Uterus (tissue), 2 donors: ENCODE measurements at regions not wholly inside any gene's neighbourhood (a gene's known extent, or its start where the extent isn't known, plus 50 kb on each side); places are given as distances from the start of the nearest gene placed in this dataset.

Experiments
- CTCF ChIP-seq, 4 experiments: fragments of 200-600 bp in 2 of 4; fragments of 450-650 bp in 2 of 4; sonication (generic) in 2 of 4; IDR thresholded peaks; one replicate each; pipeline ENCODE4 v1.5.1; 2016 to 2019; ENCODE audit warnings: antibody characterized with exemption in 4 of 4, mild to moderate bottlenecking in 2 of 4, moderate library complexity in 1 of 4
- POLR2A ChIP-seq, 2 donors: fragments of 450-650 bp; IDR thresholded peaks; one replicate each; pipeline ENCODE4 v1.6.1; 2016; ENCODE audit warnings: antibody characterized with exemption in 2 of 2, mild to moderate bottlenecking in 1 of 2, moderate library complexity in 1 of 2

- TF ChIP-seq CTCF (IDR thresholded peaks at IDR 0.05) (no peak), POLR2A (IDR thresholded peaks at IDR 0.05) (no peak)
These were observed 497.5 kb downstream of the NR2F2 start for GRCh38 chr15:96827981-96828380.
